Smooth muscle cell (in vitro differentiated cells): ENCODE measurements at regions not wholly inside any gene's neighbourhood (a gene's known extent, or its start where the extent isn't known, plus 50 kb on each side); places are given as distances from the start of the nearest gene placed in this dataset.

Experiments used
- DNase-seq: peaks from one replicate; lab custom pipeline; 2025; ENCODE audit not compliant: unreplicated experiment; lab: John Stamatoyannopoulos, UW
- H2AFZ ChIP-seq: fragments of 200-600 bp; sonication (generic); 2 replicates; pipeline ENCODE4 v1.6.0; 2016; ENCODE audit warnings: antibody characterized with exemption, low read depth, mild to moderate bottlenecking
- H3F3A ChIP-seq: fragments of 200-600 bp; sonication (generic); 2 replicates; pipeline ENCODE4 v1.6.0; 2017; ENCODE audit warnings: antibody characterized with exemption, low read depth
- H3K27ac ChIP-seq: fragments of 200-600 bp; sonication (generic); 2 replicates; pipeline ENCODE4 v1.5.1; 2016; ENCODE audit warnings: low read depth, mild to moderate bottlenecking
- H3K27me3 ChIP-seq: fragments of 200-600 bp; sonication (generic); 2 replicates; pipeline ENCODE4 v1.6.1; 2016; ENCODE audit warnings: low read depth, mild to moderate bottlenecking
- H3K36me3 ChIP-seq: fragments of 200-600 bp; sonication (generic); 2 replicates; pipeline ENCODE4 v1.5.1; 2016; ENCODE audit warnings: low read depth
- H3K4me1 ChIP-seq: fragments of 200-600 bp; sonication (generic); 2 replicates; pipeline ENCODE4 v1.5.1; 2016; ENCODE audit warnings: low read depth
- H3K4me2 ChIP-seq: fragments of 200-600 bp; sonication (generic); 2 replicates; pipeline ENCODE4 v1.6.0; 2016; ENCODE audit warnings: mild to moderate bottlenecking
- H3K4me3 ChIP-seq: fragments of 200-600 bp; sonication (generic); 2 replicates; pipeline ENCODE4 v1.5.1; 2016; ENCODE audit warnings: mild to moderate bottlenecking
- H3K79me2 ChIP-seq: fragments of 200-600 bp; sonication (generic); 2 replicates; pipeline ENCODE4 v1.6.0; 2016; ENCODE audit warnings: low read depth, mild to moderate bottlenecking
- H3K9ac ChIP-seq: fragments of 200-600 bp; sonication (generic); 2 replicates; pipeline ENCODE4 v1.6.0; 2016; ENCODE audit warnings: low read depth
- H3K9me3 ChIP-seq: fragments of 200-600 bp; sonication (generic); replicated peaks from 2 replicates; pipeline ENCODE4 v1.5.1; 2016; ENCODE audit warnings: low read depth
- H4K20me1 ChIP-seq: fragments of 200-600 bp; sonication (generic); 2 replicates; pipeline ENCODE4 v1.6.0; 2016; ENCODE audit warnings: low read depth
- WGBS: methylation state at CpG from one replicate; pipeline ENCODE4 v1.1.7; 2016; ENCODE audit warnings: low lambda C conversion rate; 5-methylcytosine and 5-hydroxymethylcytosine counted together
- TF ChIP-seq, protein P1 (sequence below): fragments of 200-600 bp; sonication (generic); IDR thresholded peaks from 2 replicates; pipeline ENCODE4 v1.5.1; 2017; ENCODE audit warnings: borderline replicate concordance, mild to moderate bottlenecking, antibody characterized with exemption; ENCODE audit not compliant: insufficient read depth, poor library complexity, severe bottlenecking

DNA sequence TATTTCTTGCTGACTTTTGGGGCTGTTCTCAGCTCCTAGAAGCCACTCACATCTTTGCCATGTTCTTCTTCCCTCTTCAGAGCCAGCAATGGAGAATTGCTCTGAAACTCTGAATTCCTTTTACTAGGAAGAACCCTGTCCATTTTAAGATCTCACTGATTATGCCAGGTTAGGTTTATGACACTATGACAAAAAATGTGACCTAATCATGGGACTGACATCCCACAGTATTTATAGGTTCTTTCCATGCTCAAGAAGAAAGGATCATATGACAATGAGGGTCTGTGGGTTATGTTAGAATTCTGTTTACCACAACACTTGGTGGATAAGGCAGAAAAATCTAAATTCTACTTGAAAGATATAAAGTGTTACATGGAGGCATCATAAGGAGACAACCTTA, 263.3 kb upstream of the CITED2 start:
- no peak overlapping the region for H2AFZ ChIP-seq
- H3K27ac ChIP-seq, result no peak overlapping the region
- H3K9me3 ChIP-seq, result no peaks in the 10 kb centered on the region
- no peak overlapping the region for H3K4me2 ChIP-seq
- H3K36me3 ChIP-seq, result no peaks in the 10 kb centered on the region
- no peaks in the 10 kb centered on the region for H3K4me1 ChIP-seq
- no peak for DNase-seq
- TF ChIP-seq, protein P1, sequence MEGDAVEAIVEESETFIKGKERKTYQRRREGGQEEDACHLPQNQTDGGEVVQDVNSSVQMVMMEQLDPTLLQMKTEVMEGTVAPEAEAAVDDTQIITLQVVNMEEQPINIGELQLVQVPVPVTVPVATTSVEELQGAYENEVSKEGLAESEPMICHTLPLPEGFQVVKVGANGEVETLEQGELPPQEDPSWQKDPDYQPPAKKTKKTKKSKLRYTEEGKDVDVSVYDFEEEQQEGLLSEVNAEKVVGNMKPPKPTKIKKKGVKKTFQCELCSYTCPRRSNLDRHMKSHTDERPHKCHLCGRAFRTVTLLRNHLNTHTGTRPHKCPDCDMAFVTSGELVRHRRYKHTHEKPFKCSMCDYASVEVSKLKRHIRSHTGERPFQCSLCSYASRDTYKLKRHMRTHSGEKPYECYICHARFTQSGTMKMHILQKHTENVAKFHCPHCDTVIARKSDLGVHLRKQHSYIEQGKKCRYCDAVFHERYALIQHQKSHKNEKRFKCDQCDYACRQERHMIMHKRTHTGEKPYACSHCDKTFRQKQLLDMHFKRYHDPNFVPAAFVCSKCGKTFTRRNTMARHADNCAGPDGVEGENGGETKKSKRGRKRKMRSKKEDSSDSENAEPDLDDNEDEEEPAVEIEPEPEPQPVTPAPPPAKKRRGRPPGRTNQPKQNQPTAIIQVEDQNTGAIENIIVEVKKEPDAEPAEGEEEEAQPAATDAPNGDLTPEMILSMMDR, result no peak
- no peaks in the 10 kb centered on the region for H3K27me3 ChIP-seq
- H4K20me1 ChIP-seq, result no peaks in the 10 kb centered on the region
- no peak overlapping the region for H3K4me3 ChIP-seq
- H3K9ac ChIP-seq, result no peak overlapping the region
- H3K79me2 ChIP-seq, result no peaks in the 10 kb centered on the region
- H3F3A ChIP-seq, result no peaks in the 10 kb centered on the region

DNA sequence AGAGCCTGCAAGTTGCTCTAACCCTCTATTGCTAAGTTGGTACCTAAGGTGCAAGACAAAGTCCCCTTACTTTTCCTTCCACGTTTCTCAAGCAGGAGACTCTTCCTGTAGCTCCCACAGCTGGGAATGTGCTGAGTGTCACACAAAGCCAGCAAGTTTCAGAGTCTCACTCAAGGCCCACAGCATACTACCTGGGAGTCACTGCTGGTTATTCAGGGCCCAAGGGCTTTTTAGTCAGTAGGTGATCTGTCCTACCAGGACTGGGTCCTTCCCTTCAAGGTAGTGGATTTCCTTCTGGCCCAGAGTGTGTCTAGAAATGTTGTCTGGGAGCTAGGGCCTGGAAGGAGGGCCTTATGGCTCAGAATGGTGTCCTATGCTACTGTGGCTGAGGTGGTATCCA, 261.9 kb upstream of the CITED2 start:
- Histone ChIP-seq H3F3A (no peaks in the 10 kb centered on the region), H3K9ac (no peak overlapping the region), H3K4me3 (no peak overlapping the region), H3K36me3 (no peaks in the 10 kb centered on the region), H3K4me1 (no peaks in the 10 kb centered on the region), H3K79me2 (no peaks in the 10 kb centered on the region), H2AFZ (no peak overlapping the region), H3K27me3 (no peaks in the 10 kb centered on the region), H4K20me1 (no peaks in the 10 kb centered on the region), H3K27ac (no peak overlapping the region), H3K9me3 (no peaks in the 10 kb centered on the region), H3K4me2 (no peak overlapping the region)
- no peak for DNase-seq
- TF ChIP-seq, protein P1, result no peak
- WGBS, result 73% methylated on average over 1 of the region's 1 CpG

DNA sequence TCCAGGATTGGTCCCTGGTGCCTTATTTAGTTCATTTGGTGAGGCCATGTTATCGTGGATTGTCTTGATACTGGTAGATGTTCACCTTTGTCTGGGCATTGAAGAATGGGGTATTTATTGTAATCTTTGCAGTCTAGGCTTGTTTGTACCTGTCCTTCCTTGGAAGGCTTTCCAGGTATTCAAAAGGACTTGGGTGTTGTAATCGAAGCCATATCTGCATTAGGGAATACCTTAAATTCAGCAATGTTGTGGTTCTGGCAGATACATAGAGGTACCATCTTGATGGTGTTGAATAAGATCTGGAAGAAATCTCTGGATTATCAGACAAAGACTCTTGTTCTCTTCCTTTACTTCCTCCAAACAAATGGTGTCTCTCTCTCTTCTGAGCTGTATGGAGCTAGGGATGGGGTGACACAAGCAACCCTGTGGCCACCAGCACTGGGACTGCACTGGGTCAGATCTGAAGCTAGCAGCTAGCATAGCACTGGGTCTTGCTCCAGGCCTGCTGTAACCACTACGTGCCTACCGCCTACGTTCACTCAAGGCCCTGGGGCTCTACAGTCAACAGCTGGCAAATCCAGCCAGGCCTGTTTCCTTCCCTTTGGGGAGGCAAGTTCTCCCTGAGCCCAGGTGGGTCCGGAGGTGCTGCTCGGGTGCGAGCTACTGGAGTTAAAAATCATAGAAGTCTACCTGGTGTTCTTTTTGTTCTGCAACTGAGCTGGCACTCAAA, 261.1 kb upstream of the CITED2 start:
- 91% methylated on average over 8 of the region's 8 CpGs for WGBS
- Histone ChIP-seq H3K4me2 (no peak overlapping the region), H3K79me2 (no peaks in the 10 kb centered on the region), H3F3A (no peaks in the 10 kb centered on the region), H3K4me1 (no peaks in the 10 kb centered on the region), H3K27me3 (no peaks in the 10 kb centered on the region), H3K9ac (no peak overlapping the region), H2AFZ (no peak overlapping the region), H3K36me3 (no peaks in the 10 kb centered on the region), H3K9me3 (no peaks in the 10 kb centered on the region), H4K20me1 (no peaks in the 10 kb centered on the region), H3K4me3 (no peak overlapping the region), H3K27ac (no peak overlapping the region)
- TF ChIP-seq, protein P1, result no peak
- no peak for DNase-seq

DNA sequence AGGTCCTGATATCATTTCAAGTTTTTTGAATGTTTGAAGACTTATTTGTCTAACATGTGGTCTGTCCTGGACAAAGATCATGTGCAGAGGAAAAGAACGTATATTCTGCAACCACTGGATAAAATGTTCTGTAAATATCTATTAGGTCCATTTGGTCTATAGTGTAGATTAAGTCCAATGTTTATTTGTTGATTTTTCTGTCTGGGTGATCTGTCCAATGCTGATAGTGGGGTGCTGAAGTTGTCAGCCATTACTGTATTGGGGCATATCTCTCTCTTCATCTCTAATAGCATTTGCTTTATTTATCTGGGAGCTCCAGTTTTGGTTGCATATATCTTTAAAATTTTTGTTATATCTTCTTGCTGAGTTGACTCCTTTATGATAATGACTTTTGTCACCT, 258.4 kb upstream of the CITED2 start:
- WGBS, result 76% methylated on average over 1 of the region's 1 CpG
- H3K4me2 ChIP-seq, result no peak overlapping the region
- no peaks in the 10 kb centered on the region for H3K36me3 ChIP-seq
- H2AFZ ChIP-seq, result no peak overlapping the region
- no peaks in the 10 kb centered on the region for H3K9me3 ChIP-seq
- no peak overlapping the region for H3K27ac ChIP-seq
- no peak overlapping the region for H3K9ac ChIP-seq
- H3K27me3 ChIP-seq, result no peaks in the 10 kb centered on the region
- H3F3A ChIP-seq, result no peaks in the 10 kb centered on the region
- no peak overlapping the region for H3K4me3 ChIP-seq
- TF ChIP-seq, protein P1, result no peak
- no peak for DNase-seq
- no peaks in the 10 kb centered on the region for H3K79me2 ChIP-seq
- no peaks in the 10 kb centered on the region for H4K20me1 ChIP-seq
- no peaks in the 10 kb centered on the region for H3K4me1 ChIP-seq
